Hindlimb muscle (tissue), 1 donor: ENCODE measurements at regions not wholly inside any gene's neighbourhood (a gene's known extent, or its start where the extent isn't known, plus 50 kb on each side); places are given as distances from the start of the nearest gene placed in this dataset.

Experiments used
- DNase-seq: peaks from one replicate; pipeline ENCODE4 v3.0.0-alpha.2; 2013

GRCh38 chr6:56863366-56863765, 91.5 kb upstream of the BEND6 start:
- no peak for DNase-seq

- DNase-seq: no peak
Measured at GRCh38 chr6:56862415-56863175, 92.3 kb upstream of the BEND6 start.

DNA sequence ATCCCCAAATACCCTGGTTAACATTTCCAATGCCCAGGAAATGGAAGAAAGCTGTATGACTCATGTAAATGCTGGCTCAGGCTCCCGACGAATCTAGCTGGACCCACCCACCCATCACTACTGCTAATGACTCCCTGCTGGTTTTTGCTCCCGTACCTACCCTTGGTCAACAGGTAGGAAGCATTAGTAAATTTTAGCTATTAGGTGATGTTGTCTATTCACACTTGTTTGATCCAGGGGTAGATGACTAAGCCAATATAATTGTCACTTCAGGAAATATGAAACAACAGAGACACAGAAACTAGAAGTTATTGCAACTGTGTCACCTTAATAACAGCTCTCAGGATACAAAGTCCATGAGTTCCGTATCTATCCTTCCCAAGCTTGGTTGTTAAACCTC, 94.4 kb upstream of the BEND6 start:
- no peak for DNase-seq

DNA sequence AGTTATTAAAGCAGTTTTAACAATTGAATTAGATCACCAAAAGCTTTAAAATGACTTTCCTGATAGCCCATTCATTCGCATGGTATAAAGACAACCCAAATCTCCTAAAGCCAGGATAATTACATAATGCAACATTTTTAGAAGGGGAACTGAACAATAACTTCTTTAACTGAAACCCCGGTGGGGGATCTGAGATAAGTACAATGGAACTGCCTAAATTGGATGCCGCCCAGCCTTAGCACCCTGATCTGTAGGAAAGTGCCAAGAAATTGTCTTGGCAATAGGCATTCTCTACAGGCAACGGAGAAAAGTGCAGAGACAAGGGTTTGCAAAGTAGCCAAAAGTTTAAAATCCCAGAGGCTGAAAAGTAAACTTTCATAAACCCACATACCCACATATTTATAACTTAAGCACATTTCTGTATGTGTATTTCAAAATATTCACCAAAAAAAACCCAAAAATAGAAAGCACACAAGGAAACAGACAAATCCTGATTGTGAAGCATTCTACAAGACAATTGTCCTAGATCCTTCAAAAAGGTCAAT, 98.8 kb upstream of the BEND6 start:
- no peak for DNase-seq

DNA sequence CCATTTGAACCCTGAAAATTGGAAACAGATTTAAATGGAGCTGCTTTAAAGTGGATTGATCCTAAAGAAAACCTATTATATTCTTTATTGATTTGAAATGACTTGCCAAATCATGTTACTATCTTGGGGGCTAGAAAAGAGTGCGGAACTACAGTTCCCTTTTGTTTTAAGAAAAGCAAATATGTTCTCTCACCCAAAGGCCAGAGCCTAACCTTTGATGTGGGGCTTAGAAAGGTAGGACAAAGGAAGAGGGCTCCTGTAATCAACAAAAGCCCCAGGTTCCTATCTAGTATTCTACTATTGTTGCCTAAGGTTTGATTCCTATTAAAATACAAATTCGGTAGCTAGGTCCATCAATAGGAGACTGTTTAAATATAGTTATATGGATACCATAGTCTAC, 100.8 kb upstream of the BEND6 start:
- no peak for DNase-seq

- DNase-seq: no peak
Measured at GRCh38 chr6:56853541-56853940, 101.4 kb upstream of the BEND6 start.

- DNase-seq: no peak
Measured at GRCh38 chr6:56852260-56853010, 102.5 kb upstream of the BEND6 start.

DNA sequence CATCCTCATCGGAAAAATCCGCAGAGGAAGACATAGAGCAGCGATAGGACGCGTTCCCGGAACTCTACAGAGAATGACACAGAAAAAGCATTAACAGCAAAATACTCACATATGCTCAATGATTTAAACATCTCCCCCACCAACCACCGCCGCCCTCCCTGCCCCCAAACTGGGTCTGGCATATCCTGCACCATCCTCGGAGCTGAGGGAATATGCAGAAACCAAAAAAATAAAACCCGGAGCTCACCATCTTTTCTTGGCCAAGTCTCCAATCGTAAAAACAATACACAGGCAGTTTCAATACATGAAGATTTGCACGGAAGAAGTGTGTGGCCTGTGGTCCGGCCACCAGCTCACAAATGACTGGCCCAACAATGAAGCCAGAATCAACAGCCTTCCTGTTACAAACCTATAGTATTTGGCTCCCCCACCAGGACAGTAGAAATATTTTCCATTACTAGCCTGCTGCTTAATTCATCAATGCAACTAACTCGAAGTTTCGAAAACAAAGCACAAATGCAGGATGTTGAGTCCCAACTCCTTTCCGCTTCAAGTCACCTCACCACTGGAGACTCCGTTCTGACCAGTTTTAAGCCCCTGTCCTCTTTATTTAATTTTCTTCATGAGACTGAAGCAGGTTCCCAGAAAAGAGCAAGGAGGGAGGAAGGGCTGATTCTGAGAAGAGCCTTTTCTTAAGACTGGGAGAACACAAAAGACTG, 103.2 kb upstream of the BEND6 start:
- peak; percentile 84 for DNase-seq

DNA sequence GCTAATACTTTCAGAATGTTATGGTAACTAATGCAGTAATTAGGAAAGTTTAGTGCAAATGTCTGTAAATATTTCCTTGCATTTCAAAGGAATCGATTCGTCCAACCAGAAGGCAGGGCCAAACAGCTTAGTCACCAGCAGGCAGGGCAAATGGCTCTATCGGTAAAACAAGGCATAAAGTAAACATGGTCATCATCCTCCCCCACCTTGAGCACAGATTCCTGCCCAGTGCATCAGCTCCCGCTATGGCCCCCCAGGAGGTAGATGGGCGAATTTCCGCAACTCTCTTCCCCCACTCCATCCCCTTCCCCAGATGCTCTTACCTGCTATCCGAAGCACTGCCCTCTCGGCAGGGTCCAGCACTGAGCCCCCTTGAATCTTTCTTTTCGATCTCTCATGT, 103.8 kb upstream of the BEND6 start:
- no peak for DNase-seq

DNA sequence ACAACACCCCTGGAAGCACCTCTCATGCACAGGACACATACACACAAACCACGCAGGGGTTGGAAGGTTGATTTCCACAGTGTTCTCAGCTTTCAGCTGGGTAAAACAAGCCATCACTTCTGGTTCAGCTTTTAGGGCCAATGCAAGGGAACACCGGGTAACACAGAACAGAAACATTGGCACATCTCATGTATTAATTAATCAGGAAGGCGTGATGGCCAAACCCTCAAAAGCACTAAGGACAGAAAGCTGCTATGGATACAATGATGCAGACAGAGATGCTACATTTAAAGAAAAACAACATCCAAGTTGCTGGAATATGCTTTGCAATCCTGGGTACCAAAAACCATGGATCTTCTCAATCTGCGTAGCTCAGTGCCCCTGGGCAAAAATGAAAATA, 104.3 kb upstream of the BEND6 start:
- no peak for DNase-seq

- no peak for DNase-seq
Measured at GRCh38 chr6:56849896-56850295, 105.0 kb upstream of the BEND6 start.

DNA sequence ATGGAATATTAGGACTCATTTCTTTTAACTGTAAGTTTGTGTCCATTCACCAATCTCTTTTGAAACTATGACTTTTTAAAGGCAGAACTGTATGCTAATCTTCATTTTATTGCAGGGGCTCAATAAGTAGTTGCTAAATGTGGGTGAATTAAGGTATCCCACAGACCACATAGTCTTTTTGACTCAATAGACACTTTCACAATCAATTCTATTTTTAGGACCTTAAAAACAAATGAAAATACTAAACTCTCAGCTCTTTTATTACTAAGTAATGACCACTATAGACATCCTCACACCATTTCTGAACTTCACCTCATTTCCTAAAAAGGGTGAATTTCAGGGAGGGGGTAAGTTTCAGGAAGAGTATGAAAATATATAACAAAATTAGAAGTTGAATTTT, 106.8 kb upstream of the BEND6 start:
- DNase-seq: no peak

GRCh38 chr6:56845032-56845431, 109.9 kb upstream of the BEND6 start:
- DNase-seq: no peak

- DNase-seq: peak; percentile 76
Measured at GRCh38 chr6:56843476-56844349, 111.2 kb upstream of the BEND6 start.

DNA sequence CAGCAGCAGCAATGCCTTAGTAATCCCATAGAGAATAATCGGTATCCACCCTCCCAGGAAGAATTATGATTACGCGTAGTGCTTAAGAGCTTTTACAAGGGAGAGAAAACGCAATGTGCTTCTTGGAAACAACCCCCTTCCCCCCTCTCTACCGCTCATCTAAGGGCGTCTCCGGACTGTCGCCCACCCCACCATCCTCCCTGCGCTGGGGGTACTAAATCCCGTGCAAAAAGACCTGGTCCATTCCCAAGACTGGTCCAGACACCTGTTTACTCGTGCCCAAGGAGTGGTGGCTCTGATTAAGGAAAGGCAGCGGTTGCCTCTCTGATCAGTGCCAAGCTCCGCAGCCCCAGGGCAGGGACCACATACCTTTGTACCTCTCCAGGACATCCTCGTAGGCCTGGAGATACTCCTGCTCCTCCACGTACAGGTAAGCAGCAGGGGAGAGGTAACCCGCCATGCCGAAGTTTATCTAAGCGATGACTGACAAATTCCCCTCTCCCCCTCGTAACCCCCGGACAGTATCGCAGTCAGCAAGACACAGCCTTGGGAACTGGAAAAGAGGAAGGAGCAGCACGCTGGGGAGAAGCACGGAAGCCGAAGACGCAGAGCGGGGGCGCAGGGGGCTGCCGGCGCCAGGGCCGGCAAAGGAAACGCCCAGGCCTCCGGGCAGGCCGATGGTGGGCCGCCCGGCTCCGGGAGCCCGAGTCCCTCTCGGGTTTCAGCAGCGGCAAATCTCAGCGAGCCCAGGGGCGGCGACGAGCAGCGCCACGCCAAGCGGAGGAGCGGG, 112.0 kb upstream of the BEND6 start:
- DNase-seq: peak; percentile 56

GRCh38 chr6:56841751-56842150, 113.2 kb upstream of the BEND6 start:
- no peak for DNase-seq

DNA sequence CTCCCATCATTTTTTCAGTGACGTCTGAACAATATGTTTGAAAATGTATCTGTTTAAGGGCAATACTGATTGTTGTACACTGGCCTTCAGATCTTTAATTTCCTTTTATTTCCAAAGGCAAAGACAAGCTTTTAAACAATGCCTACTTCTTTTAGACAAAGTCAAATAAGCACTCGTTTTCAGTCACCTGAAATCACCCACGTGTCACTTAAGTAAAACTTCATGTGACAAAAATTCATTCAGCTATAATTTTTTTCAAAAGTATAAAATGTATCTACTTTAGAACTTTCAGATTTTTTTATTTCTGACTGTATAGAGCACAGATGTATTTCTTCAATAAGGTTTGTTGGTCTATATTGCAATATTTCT, 113.5 kb upstream of the BEND6 start:
- DNase-seq: no peak

DNA sequence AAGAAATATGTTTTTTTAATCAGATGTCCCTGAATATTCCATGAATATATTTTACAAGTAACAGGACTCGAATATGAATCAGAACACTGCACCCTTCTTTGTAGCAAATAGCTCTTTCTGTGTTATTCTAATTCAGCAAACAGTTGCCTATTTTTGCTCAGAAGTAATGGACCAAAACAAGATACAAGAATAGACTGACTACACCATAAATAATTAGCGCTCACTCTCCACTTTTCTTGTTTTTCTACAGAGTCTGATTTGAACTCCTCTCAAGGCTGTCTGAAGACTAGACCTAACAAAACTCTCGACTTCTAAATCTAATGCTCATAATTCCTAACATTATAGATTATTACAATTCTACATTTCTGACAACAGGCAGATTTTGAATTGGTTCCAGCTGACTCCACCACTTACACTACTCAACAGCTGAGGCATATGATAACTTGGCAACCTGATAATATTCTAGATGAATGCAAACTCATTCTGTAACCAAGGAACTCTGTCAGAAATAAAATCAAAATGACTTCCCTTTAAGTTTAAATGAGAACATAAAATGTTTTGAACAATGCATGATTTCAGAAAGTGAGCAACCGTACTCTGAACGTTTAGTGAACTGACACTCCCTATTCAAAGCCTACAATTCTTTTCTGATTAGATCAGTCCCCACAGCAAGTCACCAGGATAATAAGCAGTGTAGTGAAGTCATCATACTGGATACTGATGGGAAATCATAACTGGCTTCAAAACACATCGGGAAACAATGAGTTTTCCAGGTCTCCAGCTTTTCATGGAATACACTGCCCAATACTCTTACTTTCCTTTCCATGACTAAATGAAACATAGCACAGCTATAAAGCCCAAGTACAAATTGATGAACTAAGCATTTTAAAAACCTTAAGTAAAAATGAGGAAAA, 114.2 kb upstream of the BEND6 start:
- DNase-seq: peak; percentile 76

- DNase-seq: no peak
Measured at GRCh38 chr6:56839533-56840183, 115.2 kb upstream of the BEND6 start.

DNA sequence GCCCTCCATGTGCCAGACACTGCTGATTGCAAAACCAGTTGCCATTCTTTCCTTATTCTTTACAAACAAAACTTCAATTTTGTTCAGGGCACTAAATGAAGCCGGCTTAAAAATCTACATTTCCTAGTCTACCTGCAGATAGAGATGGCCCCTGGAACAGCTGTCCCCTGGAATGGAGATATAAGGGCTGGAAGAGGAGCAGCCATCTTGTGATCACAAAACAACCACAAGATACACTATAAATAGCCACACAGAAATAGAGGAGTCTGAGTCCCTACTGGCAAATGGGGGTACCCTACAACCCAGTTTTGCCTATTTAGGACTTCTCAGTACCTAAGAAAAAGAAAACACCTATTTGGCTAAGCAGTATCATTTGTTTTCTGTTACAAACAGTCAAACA, 115.9 kb upstream of the BEND6 start:
- DNase-seq: no peak
